GM12873 (cell line): ENCODE measurements at regions not wholly inside any gene's neighbourhood (a gene's known extent, or its start where the extent isn't known, plus 50 kb on each side); places are given as distances from the start of the nearest gene placed in this dataset.

Experiments used
- CTCF ChIP-seq: IDR thresholded peaks from 2 replicates; pipeline ENCODE4 v1.5.1; 2012; ENCODE audit warnings: low read depth, mild to moderate bottlenecking, moderate library complexity, low read length, control low read depth; ENCODE audit not compliant: insufficient read depth; ENCODE audit errors: missing control alignments

GRCh38 chr2:105691947-105692390 lies 52.7 kb upstream of the NCK2 start:
- no peak for TF ChIP-seq CTCF

GRCh38 chr2:105690566-105690965 lies 54.1 kb upstream of the NCK2 start:
- TF ChIP-seq CTCF = no peak

GRCh38 chr2:105689484-105689883 lies 55.2 kb upstream of the NCK2 start:
- TF ChIP-seq CTCF = no peak

GRCh38 chr2:105688946-105689345 lies 55.8 kb upstream of the NCK2 start:
- no peak for TF ChIP-seq CTCF

- TF ChIP-seq CTCF = no peak
These were observed 58.1 kb upstream of the NCK2 start for GRCh38 chr2:105686588-105686987.

- no peak for TF ChIP-seq CTCF
These were observed 61.7 kb upstream of the NCK2 start for GRCh38 chr2:105683011-105683492.

GRCh38 chr2:105682401-105682800 lies 62.3 kb upstream of the NCK2 start:
- no peak for TF ChIP-seq CTCF
